Ureter (tissue), 1 donor: ENCODE measurements at regions not wholly inside any gene's neighbourhood (a gene's known extent, or its start where the extent isn't known, plus 50 kb on each side); places are given as distances from the start of the nearest gene placed in this dataset.

Experiments
- DNase-seq: peaks from one replicate; pipeline ENCODE4 v3.0.0-alpha.2; 2020; ENCODE audit warnings: low spot score
- donor health status: DM: yes; HTN: yes; CAD: no.

DNA sequence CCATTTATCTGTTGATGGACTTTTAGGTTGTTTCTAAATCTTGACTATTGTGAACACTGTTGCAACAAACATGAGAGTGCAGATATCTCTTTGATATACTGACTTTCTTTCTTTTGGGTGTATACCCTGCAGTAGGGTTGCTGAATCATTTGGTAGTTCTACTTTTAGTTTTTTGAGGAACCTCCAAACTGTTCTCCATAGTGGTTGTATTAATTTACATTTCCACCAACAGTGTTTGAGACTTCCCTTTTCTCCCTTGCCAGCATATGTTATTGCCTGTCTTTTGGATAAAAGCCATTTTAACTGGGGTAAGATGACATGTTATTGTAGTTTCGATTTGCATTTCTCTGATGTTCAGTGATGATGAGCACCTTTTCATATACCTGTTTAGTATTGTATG lies 330.0 kb downstream of the DDX10 start:
- no peak for DNase-seq

DNA sequence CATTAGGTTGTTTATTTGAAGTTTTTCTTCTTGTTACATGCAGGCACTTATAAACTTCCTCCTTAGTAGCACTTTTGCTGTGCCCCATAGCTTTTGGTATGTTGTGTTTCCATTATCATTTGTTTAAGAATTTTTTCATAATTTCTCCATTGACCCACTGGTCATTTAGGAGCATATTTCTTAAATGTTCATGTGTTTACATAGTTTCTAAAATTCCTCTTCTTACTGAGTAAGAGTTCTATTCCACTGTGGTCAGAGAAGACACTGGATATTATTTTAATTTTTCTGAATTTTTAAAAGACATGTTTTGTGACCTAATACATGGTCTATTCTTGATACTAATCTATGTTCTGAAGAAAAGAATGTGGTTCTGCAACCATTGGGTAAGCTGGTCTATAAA lies 333.0 kb downstream of the DDX10 start:
- DNase-seq = no peak

DNA sequence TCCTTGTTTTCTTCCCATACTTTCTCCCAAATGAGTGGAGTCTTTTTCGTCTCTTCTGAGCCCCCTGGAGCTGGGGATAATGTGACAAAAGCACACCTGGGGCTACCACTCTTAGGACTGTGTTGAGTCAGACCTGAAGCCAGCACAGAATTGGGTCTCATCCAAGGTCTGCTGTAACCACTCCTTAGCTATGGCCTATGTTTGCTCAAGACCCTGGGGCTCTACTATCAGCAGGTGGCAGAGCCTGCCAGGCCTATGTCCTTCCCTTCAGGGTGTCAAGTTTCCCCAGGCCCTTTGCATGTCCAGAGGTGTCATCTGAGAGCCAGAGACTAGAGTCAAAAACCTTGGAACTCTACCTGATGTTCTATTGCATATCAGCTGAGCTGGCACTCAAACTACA lies 335.7 kb downstream of the DDX10 start:
- DNase-seq = no peak

DNA sequence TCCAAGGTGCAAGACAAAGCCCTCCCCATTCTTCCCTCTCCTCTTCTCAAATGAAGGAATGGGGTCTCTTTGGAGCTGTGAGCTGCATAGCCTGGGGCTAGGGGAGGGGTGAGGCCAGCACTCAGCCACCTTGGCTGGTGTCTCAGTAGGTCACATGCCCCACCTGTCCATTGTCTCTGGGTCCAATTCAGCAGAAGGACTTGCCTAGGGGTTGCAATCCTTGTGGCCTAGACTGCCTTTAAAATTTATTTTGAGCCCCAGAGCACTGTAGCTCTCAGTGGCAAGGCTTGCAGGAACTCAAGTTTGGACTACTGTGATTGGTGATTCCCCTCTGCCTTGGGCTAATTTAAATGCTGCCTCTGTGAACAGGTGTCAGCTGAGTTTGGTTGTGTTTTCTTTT lies 336.7 kb downstream of the DDX10 start:
- DNase-seq = no peak

DNA sequence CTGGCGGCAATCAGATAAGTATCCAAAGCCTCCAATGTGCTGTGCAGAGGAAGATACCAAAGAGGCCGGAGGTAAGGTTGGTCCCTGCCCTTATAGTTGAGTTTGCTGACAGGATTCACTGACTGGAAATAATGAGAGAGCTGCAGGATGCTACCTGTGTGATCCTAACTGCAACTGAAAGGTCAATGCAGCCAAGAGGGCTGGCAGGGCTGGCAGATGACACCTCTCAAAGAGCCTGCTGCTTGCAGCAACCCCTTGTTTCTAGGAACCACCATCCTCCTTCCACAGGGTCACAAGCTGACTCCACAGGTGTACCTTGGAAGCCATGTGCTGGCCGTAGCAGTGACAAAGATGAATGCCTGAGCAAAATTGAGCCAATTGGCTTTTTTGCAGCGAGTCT lies 348.1 kb downstream of the DDX10 start:
- no peak for DNase-seq

DNA sequence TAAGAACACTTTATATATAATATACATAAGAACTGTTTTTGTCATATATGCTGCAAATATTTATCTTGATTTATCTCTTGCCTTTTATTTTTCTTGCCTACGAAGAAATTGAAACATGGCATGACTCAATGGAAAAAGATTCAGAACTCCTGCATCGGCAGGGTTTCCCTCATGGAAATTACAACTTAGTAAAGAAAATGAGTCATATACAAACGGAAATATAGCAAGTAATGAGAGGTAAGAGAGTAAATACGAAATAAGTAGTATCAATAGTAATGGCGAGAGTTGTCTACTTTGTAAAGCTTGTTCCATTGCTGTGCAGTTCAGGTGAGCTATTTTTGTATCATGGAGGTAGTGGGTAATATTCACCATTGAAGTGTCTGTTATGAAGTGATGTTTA lies 350.4 kb downstream of the DDX10 start:
- DNase-seq = no peak

DNA sequence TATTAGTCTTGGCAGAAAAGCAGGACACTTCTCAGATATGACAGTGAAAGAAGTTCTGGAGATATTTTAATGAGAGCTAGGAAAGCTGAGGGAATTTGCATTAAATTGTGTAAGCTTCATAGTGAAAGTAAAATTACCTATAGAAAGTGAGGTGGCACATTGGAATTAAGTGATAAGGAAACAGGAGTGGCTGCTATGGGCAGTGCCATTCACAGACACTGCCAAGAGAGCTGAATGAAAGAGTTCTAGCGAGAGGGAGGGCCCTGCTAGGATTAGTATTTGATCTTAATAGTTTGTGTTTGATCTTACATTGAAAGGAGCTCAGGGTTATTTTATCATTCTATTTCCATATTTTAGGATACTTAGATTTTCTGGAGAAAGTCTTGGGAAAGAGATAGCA lies 351.9 kb downstream of the DDX10 start:
- DNase-seq = no peak

DNA sequence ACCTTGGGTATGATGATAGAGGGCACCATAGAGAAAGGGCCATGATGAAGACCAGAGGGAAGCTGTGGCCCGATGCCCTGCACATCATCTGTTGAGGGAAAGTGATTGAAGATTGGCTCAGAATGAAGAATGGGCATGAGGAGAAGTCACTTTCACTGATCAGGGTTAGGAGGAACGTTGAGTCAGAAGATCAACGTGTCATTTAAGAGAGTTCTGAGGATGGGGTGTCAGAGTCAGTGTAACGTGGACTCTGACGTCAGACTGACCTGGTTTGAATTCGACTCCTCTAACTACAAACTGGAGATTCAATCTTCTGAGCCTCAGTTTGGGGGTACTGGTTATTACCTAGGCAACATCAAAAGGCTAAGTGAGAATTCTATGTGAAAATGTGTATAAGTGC lies 352.6 kb downstream of the DDX10 start:
- DNase-seq = no peak

DNA sequence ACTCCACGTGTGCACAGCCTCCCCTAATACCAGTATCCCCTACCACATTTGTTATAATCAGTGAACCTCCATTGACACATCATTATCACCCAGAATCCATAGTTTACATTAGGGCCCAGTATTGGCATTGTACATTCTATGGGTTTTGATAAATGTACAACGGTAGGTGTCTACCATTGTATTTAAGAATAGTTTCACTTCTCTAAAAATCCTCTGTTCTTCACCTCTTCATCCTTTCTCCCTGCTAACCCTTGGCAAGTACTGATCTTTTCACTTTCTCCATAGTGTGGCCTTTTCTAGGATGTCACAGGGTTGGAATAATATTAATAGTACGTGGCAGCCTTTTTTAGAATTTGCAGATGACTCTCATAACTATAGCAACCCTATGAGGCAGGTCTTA lies 353.8 kb downstream of the DDX10 start:
- DNase-seq = no peak

DNA sequence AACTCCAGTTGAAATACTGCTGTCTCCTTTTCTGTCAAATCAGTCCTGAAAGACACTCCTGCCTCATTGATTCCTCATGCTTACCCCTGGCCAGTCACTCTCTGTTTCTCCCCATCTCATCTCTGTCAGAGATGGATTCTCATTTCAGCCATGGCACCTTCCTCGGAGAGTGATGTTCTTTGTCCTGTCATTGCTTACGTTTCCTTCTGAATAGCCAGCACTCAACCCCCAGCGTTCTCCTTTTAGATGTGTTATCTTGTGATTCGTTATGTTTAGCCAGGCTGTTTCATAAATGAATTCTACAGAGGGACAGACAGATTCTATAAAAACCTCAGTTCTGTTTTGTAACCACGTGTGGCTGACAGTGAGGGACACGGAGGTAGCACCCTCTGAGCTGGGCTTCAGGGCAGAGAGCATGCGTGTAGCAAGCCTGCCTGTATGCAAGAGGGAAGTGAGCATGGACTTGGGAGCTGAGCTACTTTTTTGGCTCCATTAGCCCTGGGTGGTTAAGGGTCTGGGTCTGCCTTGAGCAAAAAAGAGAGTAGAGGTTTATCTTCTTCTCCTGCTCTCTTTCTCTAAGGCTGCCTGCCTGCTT lies 354.6 kb downstream of the DDX10 start:
- DNase-seq = no peak

DNA sequence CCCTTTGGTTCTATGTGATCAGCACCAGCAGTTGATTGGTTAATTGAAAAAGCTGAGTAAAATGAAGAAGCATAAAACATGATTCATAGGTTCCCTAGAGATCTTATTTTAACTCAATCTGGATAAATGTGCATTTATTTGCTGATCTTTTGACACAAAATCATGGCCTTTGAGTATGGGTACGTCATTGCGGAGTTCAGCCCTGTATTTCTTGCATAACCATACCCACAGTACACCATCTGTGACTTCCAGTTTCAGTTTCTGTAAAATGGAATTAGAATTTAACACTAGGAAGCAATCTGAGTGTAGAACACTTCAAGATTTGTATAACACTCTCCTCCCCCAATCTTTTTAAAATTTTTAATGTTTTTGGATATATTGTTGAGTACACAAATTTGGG lies 358.2 kb downstream of the DDX10 start:
- DNase-seq = no peak

DNA sequence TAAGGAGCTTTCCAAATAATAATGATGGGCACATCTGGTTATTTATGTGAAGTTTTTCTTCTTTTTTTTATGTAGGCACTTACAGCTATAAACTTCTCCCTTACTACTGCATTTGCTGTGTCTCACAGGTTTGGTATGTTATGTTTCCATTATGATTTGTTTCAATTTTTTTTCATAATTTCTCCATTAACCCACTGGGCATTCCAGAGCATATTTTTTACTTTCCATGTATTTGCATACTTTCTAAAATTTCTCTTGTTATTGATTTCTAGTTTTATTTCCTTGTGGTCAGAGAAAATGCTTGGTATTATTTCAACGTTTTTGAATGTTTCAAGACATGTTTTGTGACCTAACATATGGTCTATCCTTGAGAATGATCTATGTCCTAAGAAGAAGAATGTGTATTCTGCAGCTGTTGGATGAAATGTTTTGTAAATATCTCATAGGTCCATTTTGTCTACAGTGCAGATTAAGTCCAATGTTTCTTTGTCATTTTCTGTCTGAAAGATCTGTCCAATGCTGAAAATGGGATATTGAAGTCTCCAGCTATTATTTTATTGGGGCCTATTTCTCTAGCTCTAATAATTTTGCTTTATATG lies 362.1 kb downstream of the DDX10 start:
- no peak for DNase-seq

DNA sequence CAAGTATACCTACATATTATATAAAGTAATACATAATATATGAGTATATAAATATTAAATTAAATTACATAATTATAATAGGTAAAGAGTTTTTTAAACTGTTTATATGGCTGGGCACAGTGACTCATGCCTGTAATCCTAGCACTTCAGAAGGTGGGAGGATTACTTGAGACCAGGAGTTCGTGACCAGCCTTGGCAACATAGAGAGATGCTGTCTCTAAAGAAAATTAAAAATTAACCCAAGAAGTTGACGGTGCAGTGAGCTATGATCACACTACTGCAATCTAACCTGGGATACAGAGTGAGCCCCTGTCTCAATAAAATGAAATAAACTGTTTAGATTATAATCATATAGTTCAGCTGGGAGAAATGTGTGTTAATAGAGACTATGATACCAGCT lies 363.0 kb downstream of the DDX10 start:
- DNase-seq = no peak

DNA sequence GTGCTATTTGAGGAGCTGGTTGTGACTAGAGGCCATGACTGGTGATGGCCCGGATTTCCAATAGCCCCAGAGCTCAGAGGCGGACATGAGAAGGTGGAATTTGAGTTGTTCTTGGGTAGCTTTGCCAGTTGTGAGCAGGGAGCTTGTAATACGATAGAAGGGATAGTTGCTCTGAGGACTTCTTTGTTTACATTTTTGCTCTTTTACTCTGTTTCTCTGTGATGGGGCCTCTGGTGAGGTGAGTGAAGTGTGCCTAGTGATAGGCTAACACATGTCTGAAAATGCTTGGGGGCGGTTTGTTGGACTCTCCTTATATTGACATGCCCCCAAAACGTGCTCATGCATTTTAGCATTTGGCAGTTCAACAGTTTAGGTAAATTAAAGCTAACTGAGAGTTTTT lies 365.1 kb downstream of the DDX10 start:
- no peak for DNase-seq

DNA sequence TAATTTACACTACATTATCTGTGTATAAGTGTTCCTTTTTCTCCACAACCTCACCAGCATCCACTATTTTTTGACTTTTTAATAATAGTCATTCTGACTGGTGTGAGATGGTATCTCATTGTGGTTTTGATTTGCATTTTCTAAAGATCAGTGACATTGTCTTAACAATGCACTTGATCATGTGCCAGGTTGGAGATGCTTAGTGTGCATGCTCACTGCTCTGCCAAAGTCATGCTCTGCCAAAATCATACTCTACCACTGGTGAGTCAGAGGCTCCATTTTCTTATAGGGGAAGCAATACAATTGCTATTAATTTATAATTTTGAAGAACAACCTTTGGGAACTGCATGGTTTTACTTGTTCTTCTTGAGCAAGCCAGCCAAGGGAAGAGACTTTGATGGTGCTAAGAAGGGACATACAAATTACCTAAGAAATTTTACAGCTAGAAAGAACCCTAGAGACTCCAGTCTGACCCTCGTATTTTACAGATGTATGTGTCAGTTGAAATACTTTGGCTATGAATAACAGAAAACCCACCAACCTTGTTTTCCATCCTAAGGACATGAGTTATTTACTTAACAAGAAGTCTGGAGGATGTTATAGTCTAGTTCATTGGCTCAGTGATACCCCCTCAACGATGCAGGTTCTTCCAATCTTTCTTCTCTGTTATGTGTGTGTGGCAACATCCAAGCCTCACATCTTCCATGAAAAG lies 368.9 kb downstream of the DDX10 start:
- DNase-seq = no peak

DNA sequence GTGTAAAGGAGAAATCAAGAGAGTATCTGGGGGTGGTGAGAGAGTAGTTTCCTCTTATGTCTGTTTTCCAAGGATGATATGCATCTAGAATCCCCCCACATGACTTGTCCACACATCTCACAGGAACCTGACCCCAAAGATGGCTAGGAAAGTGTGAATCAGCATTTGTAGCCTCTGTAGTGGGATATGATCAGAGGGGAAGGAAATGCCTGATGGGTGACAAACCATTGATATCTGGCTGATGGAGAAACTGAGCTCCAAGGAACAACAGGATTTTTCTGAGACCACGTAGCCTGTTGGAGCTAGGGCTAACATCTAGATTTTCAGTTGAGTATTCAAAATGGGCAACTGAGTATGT lies 369.4 kb downstream of the DDX10 start:
- no peak for DNase-seq

DNA sequence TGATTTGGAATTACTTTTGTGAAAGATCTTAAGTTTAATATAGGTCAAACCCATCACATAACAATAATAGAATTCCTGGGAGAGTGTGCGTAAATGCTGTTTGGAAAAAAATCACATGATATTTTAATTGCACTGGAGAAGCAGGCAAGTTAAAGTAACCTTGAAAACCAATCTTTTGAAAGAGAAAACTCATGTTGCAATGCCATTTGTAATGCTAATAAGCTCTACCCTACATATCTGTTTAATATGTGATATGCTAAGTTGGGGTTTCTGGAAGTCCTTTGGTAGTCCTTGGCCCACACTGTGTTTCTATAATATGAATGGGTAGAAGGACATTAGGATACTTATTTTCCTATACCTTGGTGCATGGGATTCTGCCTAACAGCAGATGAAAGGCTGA lies 370.4 kb downstream of the DDX10 start:
- no peak for DNase-seq

DNA sequence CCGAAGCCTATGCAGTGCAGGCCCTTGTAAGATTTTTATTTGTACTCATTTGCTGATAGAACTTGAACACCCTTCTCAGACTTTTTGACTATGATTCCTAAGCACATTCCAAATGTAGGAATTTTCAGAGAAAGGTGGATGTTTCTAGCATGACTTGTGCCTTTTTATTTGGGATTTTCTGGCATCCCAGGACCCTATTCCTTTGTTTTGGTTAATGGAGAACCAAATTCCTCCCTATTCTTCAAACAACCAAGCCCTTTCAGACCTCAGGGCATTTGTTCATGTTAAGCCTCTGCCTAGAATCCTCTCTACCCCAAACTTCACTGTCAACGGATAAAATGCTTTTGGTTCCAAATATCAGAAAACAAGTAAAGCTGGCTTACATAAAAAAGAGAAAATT lies 371.1 kb downstream of the DDX10 start:
- no peak for DNase-seq

DNA sequence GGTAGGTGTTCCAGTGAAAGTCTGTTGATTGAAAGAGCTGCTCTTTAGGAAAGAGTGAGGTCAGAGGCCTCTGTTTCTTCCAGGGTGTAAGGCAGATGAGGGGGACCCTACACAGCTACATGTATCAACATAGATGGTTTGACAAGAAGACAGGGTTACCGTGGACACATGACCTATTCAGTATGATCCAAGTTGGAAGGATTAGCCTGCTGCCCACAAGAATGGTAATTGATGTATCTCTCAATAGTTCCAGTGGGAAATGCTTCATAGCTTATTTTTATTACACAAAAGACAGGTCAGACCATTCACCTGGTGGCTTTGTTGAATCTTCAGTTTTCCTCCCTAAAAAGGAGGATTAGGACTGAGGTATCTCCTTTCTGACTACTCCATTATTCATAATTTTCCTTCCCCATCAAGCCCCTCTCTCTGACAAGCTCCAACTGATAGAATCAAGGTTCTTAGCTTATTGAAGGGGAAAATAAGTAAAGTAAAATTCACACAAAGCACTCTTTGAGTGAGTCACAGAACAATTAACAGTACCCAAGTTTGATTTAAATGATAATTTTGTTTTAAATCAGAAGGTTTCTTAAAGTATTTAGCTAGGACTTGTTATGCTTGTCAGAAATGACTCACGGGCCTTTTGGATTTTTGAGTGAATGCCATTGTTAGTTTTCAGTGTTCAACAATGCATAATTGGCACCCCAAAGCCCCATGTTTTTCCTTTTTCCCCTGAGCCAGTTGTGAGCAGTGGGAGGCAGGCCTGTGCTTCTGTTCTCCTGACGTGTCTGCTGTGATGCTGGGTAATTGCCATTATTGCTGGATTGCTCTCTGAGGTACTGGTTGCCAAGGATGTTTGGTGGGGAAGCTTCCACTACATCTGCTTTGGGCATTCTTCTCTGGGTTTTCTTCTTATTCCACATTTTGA lies 373.2 kb downstream of the DDX10 start:
- no peak for DNase-seq

DNA sequence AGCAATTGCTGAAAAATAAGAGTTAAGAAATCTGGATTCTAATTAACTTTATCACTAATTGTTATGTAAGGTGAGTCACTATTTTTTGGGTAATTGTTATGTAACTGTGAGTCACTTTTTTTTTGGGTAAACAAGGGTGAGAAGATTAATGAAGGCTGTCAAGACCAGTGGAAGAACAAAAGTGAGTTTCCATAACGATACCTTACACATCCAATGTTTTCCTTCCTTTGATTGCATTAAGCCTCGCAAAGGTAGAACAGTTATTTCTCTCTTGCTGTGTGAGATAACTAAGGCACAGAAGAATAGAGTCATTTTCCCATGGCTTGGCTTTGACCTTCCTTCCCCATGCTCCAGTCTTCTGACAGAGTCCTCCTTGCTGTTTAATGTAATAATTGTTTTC lies 374.7 kb downstream of the DDX10 start:
- no peak for DNase-seq

DNA sequence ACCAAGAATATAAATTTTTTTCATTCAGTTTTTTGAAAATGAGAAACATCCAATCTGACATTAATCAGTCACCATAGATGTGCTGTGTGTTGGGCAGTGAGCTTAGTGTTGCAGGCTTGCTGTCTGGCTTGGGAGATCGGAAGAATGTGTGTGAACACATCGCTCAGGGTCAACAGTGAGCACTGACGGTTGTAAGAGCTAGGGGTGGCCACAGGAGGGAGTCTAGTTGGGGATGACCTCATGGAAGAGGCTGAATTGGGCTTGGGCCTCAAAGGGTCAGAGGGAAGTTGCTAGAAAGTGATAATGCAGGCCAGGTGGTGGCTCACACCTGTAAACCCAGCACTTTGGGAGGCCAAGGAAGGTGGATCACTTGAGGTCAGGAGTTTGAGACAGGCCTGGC lies 375.4 kb downstream of the DDX10 start:
- DNase-seq = no peak

DNA sequence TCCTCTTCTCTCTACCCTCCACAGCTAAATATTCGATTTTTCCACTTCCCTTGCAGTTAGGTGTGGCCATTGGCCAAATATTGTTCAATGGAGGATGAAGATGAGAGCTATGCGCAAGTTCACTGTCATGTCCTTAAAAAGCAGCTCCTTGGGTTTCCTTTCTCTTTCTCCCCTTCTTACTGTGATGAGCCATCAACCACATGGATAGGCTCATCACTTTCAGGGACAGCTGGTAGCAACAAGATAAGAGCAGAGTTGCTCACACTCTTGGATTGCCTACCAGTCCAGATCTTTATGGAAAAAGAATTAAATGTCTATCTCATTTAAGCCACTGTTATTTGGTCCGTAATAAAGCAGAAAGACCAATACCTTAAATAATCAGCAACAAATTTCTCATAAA lies 377.0 kb downstream of the DDX10 start:
- no peak for DNase-seq

DNA sequence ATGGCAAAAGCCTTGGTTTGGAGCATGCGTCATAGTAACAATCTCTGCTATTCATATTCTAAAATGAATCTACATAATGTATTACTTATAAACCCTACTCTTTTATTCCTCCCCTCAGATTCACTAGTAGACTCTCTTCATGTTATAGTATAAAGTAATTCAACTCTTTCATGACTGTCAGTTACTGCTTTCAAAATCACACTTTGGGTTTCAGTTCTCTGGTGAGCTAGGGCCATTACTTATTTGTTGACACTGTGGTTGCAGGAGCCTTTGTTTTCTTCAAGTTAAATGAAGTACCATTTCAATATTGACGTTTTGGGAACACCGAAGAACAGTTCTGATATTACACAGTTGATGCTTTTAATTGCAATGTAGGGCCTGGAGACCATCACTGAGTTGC lies 378.4 kb downstream of the DDX10 start:
- no peak for DNase-seq
